H1 (cell line): ENCODE measurements at regions not wholly inside any gene's neighbourhood (a gene's known extent, or its start where the extent isn't known, plus 50 kb on each side); places are given as distances from the start of the nearest gene placed in this dataset.

Source experiments
- CTCF ChIA-PET: fragments of 300-600 bp; sonication (Branson Sonifier 250); formaldehyde crosslinking; loops from one replicate; lab custom pipeline; 2021; ENCODE audit not compliant: partially characterized antibody; lab: Charles Lee
- POLR2A ChIA-PET: fragments of 300-600 bp; sonication (Branson Sonifier 250); formaldehyde crosslinking; loops from one replicate; lab custom pipeline; 2021; ENCODE audit warnings: inconsistent platforms; ENCODE audit not compliant: partially characterized antibody; lab: Charles Lee
- DNase-seq, 2 experiments: peaks; one replicate each; pipeline versions ENCODE4 v3.0.0 to v3.0.0-alpha.2; 2010 to 2022; ENCODE audit warnings: low spot score in 2 of 2, low read depth in 1 of 2, mixed read lengths in 1 of 2
- FAIRE-seq: peaks from 2 replicates; lab custom pipeline; 2011; peaks lifted over from hg19 to GRCh38; lab: Jason Lieb, UNC
- H2AFZ ChIP-seq: 2 replicates; pipeline ENCODE4 v1.8.1; 2012; ENCODE audit warnings: low read length, inconsistent platforms
- H2AK5ac ChIP-seq: 2 replicates; pipeline ENCODE4 v1.6.1; 2013; ENCODE audit warnings: low read depth, low read length
- H2BK120ac ChIP-seq: replicated peaks from 2 replicates; pipeline ENCODE3; 2013; ENCODE audit warnings: low read depth, low read length, inconsistent platforms
- H2BK12ac ChIP-seq: 2 replicates; pipeline ENCODE4 v1.6.1; 2013; ENCODE audit warnings: low read depth, low read length
- H2BK15ac ChIP-seq: 2 replicates; pipeline ENCODE4 v1.6.1; 2013; ENCODE audit warnings: low read length
- H2BK20ac ChIP-seq: 2 replicates; pipeline ENCODE4 v1.6.1; 2013; ENCODE audit warnings: low read length
- H2BK5ac ChIP-seq: 2 replicates; pipeline ENCODE4 v1.6.1; 2013; ENCODE audit warnings: low read depth, low read length
- H3K14ac ChIP-seq: 2 replicates; pipeline ENCODE4 v1.6.1; 2013; ENCODE audit warnings: inconsistent platforms; ENCODE audit not compliant: insufficient read length
- H3K18ac ChIP-seq: 2 replicates; pipeline ENCODE4 v1.6.1; 2013; ENCODE audit warnings: low read length; ENCODE audit errors: extremely low read depth
- H3K23ac ChIP-seq: 2 replicates; pipeline ENCODE4 v1.6.1; 2013; ENCODE audit warnings: inconsistent platforms; ENCODE audit not compliant: insufficient read length
- H3K23me2 ChIP-seq: 2 replicates; pipeline ENCODE4 v1.6.1; 2013; ENCODE audit warnings: low read depth, low read length
- H3K27ac ChIP-seq: 2 replicates; pipeline ENCODE4 v1.6.1; 2011; ENCODE audit warnings: low read depth, low read length, inconsistent platforms
- H3K27me3 ChIP-seq, 4 experiments: replicated peaks in 1 of 4; 1 replicate in 1 of 4; 2 replicates in 3 of 4; pipeline versions ENCODE4 v1.6.1 to v1.8.1; 2011 to 2013; ENCODE audit warnings: low read length in 3 of 4, mild to moderate bottlenecking in 3 of 4, inconsistent platforms in 2 of 4, mixed read lengths in 2 of 4, moderate library complexity in 1 of 4; ENCODE audit not compliant: control insufficient read depth in 3 of 4, insufficient read depth in 3 of 4; ENCODE audit errors: extremely low read depth in 1 of 4
- H3K36me3 ChIP-seq, 4 experiments: 2 replicates each; pipeline versions ENCODE4 v1.6.1 to v1.8.1; 2011 to 2013; ENCODE audit warnings: mild to moderate bottlenecking in 4 of 4, low read length in 3 of 4, moderate library complexity in 2 of 4, control low read depth in 1 of 4, inconsistent platforms in 1 of 4; ENCODE audit not compliant: insufficient read depth in 4 of 4, control insufficient read depth in 2 of 4
- H3K4ac ChIP-seq: replicated peaks from 2 replicates; pipeline ENCODE3; 2013; ENCODE audit warnings: low read length, low read depth, mixed read lengths, inconsistent platforms; ENCODE audit not compliant: insufficient read length
- H3K4me1 ChIP-seq, 4 experiments: replicated peaks in 1 of 4; 1 replicate in 1 of 4; 2 replicates in 3 of 4; pipeline versions ENCODE4 v1.6.1 to v1.8.1; 2011 to 2013; ENCODE audit warnings: low read length in 3 of 4, inconsistent platforms in 2 of 4, mixed read lengths in 1 of 4; ENCODE audit not compliant: insufficient read depth in 4 of 4, control insufficient read depth in 3 of 4
- H3K4me2 ChIP-seq, 2 experiments: 2 replicates each; pipeline versions ENCODE4 v1.6.1 to v1.8.1; 2011 to 2013; ENCODE audit warnings: low read depth in 2 of 2, low read length in 2 of 2, control low read depth in 1 of 2, inconsistent platforms in 1 of 2, mild to moderate bottlenecking in 1 of 2; ENCODE audit not compliant: insufficient read depth in 1 of 2
- H3K4me3 ChIP-seq, 4 experiments: fragments of 200-600, 300-600 bp in 1 of 4; sonication (generic), shearing (Covaris generic), sonication (Bioruptor Twin) in 1 of 4; 2 replicates each; pipeline versions ENCODE4 v1.5.1 to v1.8.1; 2011 to 2016; ENCODE audit warnings: low read length in 4 of 4, low read depth in 3 of 4, control low read depth in 2 of 4, inconsistent platforms in 2 of 4, mild to moderate bottlenecking in 2 of 4, mixed read lengths in 1 of 4, moderate library complexity in 1 of 4; ENCODE audit not compliant: insufficient read depth in 2 of 4; ENCODE audit errors: extremely low read depth in 1 of 4
- H3K56ac ChIP-seq: replicated peaks from 2 replicates; pipeline ENCODE3; 2013; ENCODE audit warnings: low read depth, mild to moderate bottlenecking, mixed read lengths, low read length, inconsistent platforms; ENCODE audit not compliant: insufficient read length
- H3K79me1 ChIP-seq: 2 replicates; pipeline ENCODE4 v1.6.1; 2013; ENCODE audit warnings: low read depth, low read length, control low read depth
- H3K79me2 ChIP-seq, 2 experiments: 2 replicates each; pipeline versions ENCODE4 v1.6.1 to v1.8.1; 2012 to 2013; ENCODE audit warnings: low read length in 2 of 2, mild to moderate bottlenecking in 2 of 2, inconsistent platforms in 1 of 2; ENCODE audit not compliant: insufficient read depth in 2 of 2, control insufficient read depth in 1 of 2
- H3K9ac ChIP-seq, 4 experiments: replicated peaks in 1 of 4; 1 replicate in 1 of 4; 2 replicates in 3 of 4; pipeline versions ENCODE4 v1.6.1 to v1.8.1; 2011 to 2013; ENCODE audit warnings: low read depth in 3 of 4, low read length in 3 of 4, control low read depth in 2 of 4, mild to moderate bottlenecking in 2 of 4, moderate library complexity in 2 of 4, inconsistent platforms in 1 of 4; ENCODE audit errors: extremely low read depth in 1 of 4
- H3K9me3 ChIP-seq, 2 experiments: 2 replicates each; pipeline versions ENCODE4 v1.6.1 to v1.8.1; 2012 to 2013; ENCODE audit warnings: mild to moderate bottlenecking in 2 of 2, moderate library complexity in 2 of 2, control low read depth in 1 of 2, inconsistent platforms in 1 of 2, low read depth in 1 of 2, low read length in 1 of 2, mixed read lengths in 1 of 2; ENCODE audit not compliant: insufficient read depth in 2 of 2
- H4K20me1 ChIP-seq, 2 experiments: replicated peaks in 1 of 2; 2 replicates each; pipeline versions ENCODE3 to v1.8.1; 2011 to 2013; ENCODE audit warnings: inconsistent platforms in 2 of 2, low read length in 2 of 2, mild to moderate bottlenecking in 1 of 2; ENCODE audit not compliant: insufficient read depth in 2 of 2, control insufficient read depth in 1 of 2
- H4K5ac ChIP-seq: 2 replicates; pipeline ENCODE4 v1.6.1; 2013; ENCODE audit warnings: low read length, low read depth, mixed read lengths, inconsistent platforms; ENCODE audit not compliant: insufficient read length
- H4K8ac ChIP-seq: 2 replicates; pipeline ENCODE4 v1.8.0; 2013; ENCODE audit warnings: mild to moderate bottlenecking, moderate library complexity, low read length, inconsistent platforms; ENCODE audit not compliant: insufficient read depth; ENCODE audit errors: extremely low read depth
- H4K91ac ChIP-seq: replicated peaks from 2 replicates; pipeline ENCODE3; 2013; ENCODE audit warnings: low read length, mixed read lengths, inconsistent platforms; ENCODE audit not compliant: insufficient read length
- ATF2 ChIP-seq: IDR thresholded peaks from 2 replicates; pipeline ENCODE4 v1.6.1; 2012; ENCODE audit warnings: low read length, inconsistent platforms
- BRCA1 ChIP-seq: IDR thresholded peaks from 2 replicates; pipeline ENCODE4 v1.6.1; 2012; ENCODE audit warnings: low read depth, low read length, improper control_type of control experiment
- CEBPB ChIP-seq: IDR thresholded peaks from 2 replicates; pipeline ENCODE4 v1.6.1; 2012; ENCODE audit warnings: low read depth, low read length
- EGR1 ChIP-seq: IDR thresholded peaks from 2 replicates; pipeline ENCODE4 v1.6.1; 2011; ENCODE audit warnings: low read depth, low read length, borderline replicate concordance
- JUND ChIP-seq: IDR thresholded peaks from 2 replicates; pipeline ENCODE4 v1.6.1; 2011; ENCODE audit warnings: mild to moderate bottlenecking, improper control_type of control experiment, low read length
- MAX ChIP-seq: IDR thresholded peaks from 2 replicates; pipeline ENCODE4 v1.6.1; 2012; ENCODE audit warnings: inconsistent platforms
- POLR2AphosphoS5 ChIP-seq: IDR thresholded peaks from 2 replicates; pipeline ENCODE4 v1.6.1; 2011; ENCODE audit warnings: low read depth, low read length
- RXRA ChIP-seq: IDR thresholded peaks from 2 replicates; pipeline ENCODE4 v1.6.1; 2011; ENCODE audit warnings: low read depth, mild to moderate bottlenecking, low read length, moderate library complexity; ENCODE audit not compliant: insufficient read depth
- SIN3A ChIP-seq, 2 experiments: IDR thresholded peaks in 1 of 2; conservative IDR thresholded peaks in 1 of 2; 2 replicates each; pipeline ENCODE4 v1.6.1; 2011 to 2012; ENCODE audit warnings: low read length in 2 of 2, improper control_type of control experiment in 1 of 2, low read depth in 1 of 2, mild to moderate bottlenecking in 1 of 2
- SIX5 ChIP-seq: IDR thresholded peaks from 2 replicates; pipeline ENCODE4 v1.6.1; 2011; ENCODE audit warnings: mild to moderate bottlenecking, low read depth, low read length
- SUZ12 ChIP-seq: fragments of 200-600 bp; sonication (generic); IDR thresholded peaks from 2 replicates; pipeline ENCODE4 v1.6.1; 2012; ENCODE audit warnings: mild to moderate bottlenecking, inconsistent platforms, low read length, moderate library complexity, mixed read lengths
- TBP ChIP-seq: IDR thresholded peaks from 2 replicates; pipeline ENCODE4 v1.6.1; 2011; ENCODE audit warnings: low read depth, low read length, improper control_type of control experiment
- WGBS, 2 experiments: shearing (Covaris generic) in 1 of 2; methylation state at CpG; one replicate each; pipeline versions ENCODE4 v1.1.6 to v1.1.7; 2013 to 2015; ENCODE audit warnings: low lambda C conversion rate in 2 of 2, mixed read lengths in 2 of 2, inconsistent platforms in 1 of 2, low coverage in 1 of 2, missing lambda C conversion rate in 1 of 2; ENCODE audit not compliant: insufficient replicate concordance in 2 of 2, insufficient coverage in 1 of 2, insufficient read length in 1 of 2; ENCODE audit errors: extremely low coverage in 1 of 2, missing lambda C conversion rate in 1 of 2; 5-methylcytosine and 5-hydroxymethylcytosine counted together

DNA sequence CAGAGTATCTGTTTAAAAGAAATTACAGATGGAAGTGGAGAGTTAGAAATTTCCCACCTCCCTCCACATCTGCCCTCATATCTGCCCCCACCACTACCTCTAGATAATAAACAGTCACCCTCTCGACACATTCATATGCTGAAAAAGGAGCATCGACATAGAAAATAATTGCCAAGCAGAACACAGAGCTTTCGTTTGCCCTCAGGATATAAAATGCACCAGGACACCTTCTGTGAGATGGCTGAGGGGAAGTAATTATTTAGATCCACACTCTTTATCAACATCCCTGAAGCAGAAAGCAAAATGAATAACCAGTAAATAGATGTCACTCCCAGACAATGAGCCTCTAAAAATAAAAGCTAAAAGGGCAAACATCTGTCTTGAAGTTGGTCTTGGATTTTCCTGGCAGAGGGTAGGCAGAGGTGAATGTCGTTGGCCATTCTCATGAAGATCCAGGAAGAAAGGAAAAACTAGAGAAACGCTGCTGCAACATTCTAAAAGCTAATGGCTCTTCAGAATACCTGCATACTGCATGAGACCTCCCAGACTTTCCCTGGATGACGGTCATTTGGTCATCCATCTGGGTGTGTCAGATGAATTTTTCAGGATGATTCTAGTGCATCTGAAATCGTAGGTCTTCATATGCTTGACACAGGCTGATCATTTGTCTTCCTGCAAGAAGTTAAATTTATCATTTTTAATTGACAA, 527.5 kb downstream of the RFC3 start:
- H3K27me3 ChIP-seq = no peaks in the 10 kb centered on the region
- H3K4me2 ChIP-seq = no peak overlapping the region
- H3K18ac ChIP-seq = no peak overlapping the region
- no peak overlapping the region for H2BK12ac ChIP-seq
- H3K36me3 ChIP-seq = no peaks in the 10 kb centered on the region
- no peak overlapping the region for H4K5ac ChIP-seq
- ChIA-PET POLR2A (no interaction called here), CTCF (interaction anchor here (1.2 kb wide), 1 partner anchor 255 kb away, joined by 3 read pairs; no protein-coding TSS in a partner anchor)
- H2BK15ac ChIP-seq = no peak overlapping the region
- H4K8ac ChIP-seq = no peak overlapping the region
- no peak overlapping the region for H3K56ac ChIP-seq
- H2BK120ac ChIP-seq = no peak overlapping the region
- H3K27ac ChIP-seq = no peak overlapping the region
- H4K20me1 ChIP-seq = no peaks in the 10 kb centered on the region
- H3K23ac ChIP-seq = no peak overlapping the region
- H2AFZ ChIP-seq = no peak overlapping the region
- no peaks in the 10 kb centered on the region for H3K79me2 ChIP-seq
- FAIRE-seq (no peak), DNase-seq (no peak)
- H3K9me3 ChIP-seq = no peaks in the 10 kb centered on the region
- no peak overlapping the region for H3K14ac ChIP-seq
- H2AK5ac ChIP-seq = no peak overlapping the region
- no peak overlapping the region for H4K91ac ChIP-seq
- 81% methylated on average over 7 of the region's 7 CpGs; no CpG with 5 or more reads in 1 of the 2 experiments for WGBS, 2 experiments
- no peak overlapping the region for H2BK5ac ChIP-seq
- H3K4me1 ChIP-seq = no peaks in the 10 kb centered on the region; a peak in 4 of 7 replicates
- no peaks in the 10 kb centered on the region for H3K23me2 ChIP-seq
- no peak overlapping the region for H2BK20ac ChIP-seq
- H3K79me1 ChIP-seq = no peaks in the 10 kb centered on the region
- no peak overlapping the region for H3K4me3 ChIP-seq
- H3K9ac ChIP-seq = no peak overlapping the region
- H3K4ac ChIP-seq = no peak overlapping the region
- no peak for TF ChIP-seq POLR2AphosphoS5
- TF ChIP-seq EGR1 = no peak
- TF ChIP-seq SIX5 = no peak
- TF ChIP-seq JUND = no peak
- no peak for TF ChIP-seq TBP
- TF ChIP-seq BRCA1 = no peak
- no peak for TF ChIP-seq CEBPB
- TF ChIP-seq ATF2 = no peak
- TF ChIP-seq SIN3A (conservative IDR thresholded peaks at IDR 0.05 in 1 of 2, IDR thresholded peaks at IDR 0.05 in 1 of 2; ENCODE audit: low read depth in 1 of 2, low read length in 2 of 2) = no peak
- TF ChIP-seq MAX = no peak
- TF ChIP-seq SUZ12 = no peak
- no peak for TF ChIP-seq RXRA
